B cell (primary cell): ENCODE measurements at regions not wholly inside any gene's neighbourhood (a gene's known extent, or its start where the extent isn't known, plus 50 kb on each side); places are given as distances from the start of the nearest gene placed in this dataset.

Experiments
- ATAC-seq: fragments of 200-7000 bp; cut with Tn5 transposase; one replicate; pipeline ENCODE4 v1.10.0; 2021; ENCODE audit warnings: low read depth, mild to moderate bottlenecking, moderate number of reproducible peaks, moderate library complexity
- CTCF ChIA-PET: fragments of 350-600 bp; sonication (Branson Sonifier 250); formaldehyde crosslinking; loops from one replicate; lab custom pipeline; 2021; ENCODE audit warnings: antibody characterized with exemption, inconsistent platforms; lab: Charles Lee
- POLR2A ChIA-PET: fragments of 350-600 bp; sonication (Branson Sonifier 250); formaldehyde crosslinking; loops from one replicate; lab custom pipeline; 2021; ENCODE audit warnings: antibody characterized with exemption; lab: Charles Lee
- DNase-seq: peaks from one replicate; pipeline ENCODE4 v3.0.0; 2013
- H2AFZ ChIP-seq: 2 replicates; pipeline ENCODE4 v1.6.1; 2012; ENCODE audit warnings: mild to moderate bottlenecking, low read depth, low read length; ENCODE audit not compliant: insufficient read depth, poor library complexity, severe bottlenecking
- H3K27ac ChIP-seq, 2 donors: 1 replicate in 1 of 2; 2 replicates in 1 of 2; pipeline ENCODE4 v1.5.1; 2012 to 2013; ENCODE audit warnings: low read length in 2 of 2, mild to moderate bottlenecking in 2 of 2, moderate library complexity in 1 of 2
- H3K27me3 ChIP-seq, 4 experiments: fragments of 200-600 bp in 1 of 4; sonication (generic) in 1 of 4; replicated peaks in 1 of 4; 1 replicate in 2 of 4; 2 replicates in 2 of 4; pipeline versions ENCODE4 v1.6.1 to v1.7.0; 2013 to 2016; ENCODE audit warnings: low read length in 3 of 4, mild to moderate bottlenecking in 2 of 4, mixed read lengths in 1 of 4, moderate library complexity in 1 of 4; ENCODE audit not compliant: insufficient read depth in 4 of 4, control insufficient read depth in 3 of 4; ENCODE audit errors: control extremely low read depth in 1 of 4
- H3K36me3 ChIP-seq, 2 experiments: replicated peaks in 1 of 2; 1 replicate in 1 of 2; 2 replicates in 1 of 2; pipeline versions ENCODE4 v1.6.1 to v1.7.1; 2013; ENCODE audit warnings: low read length in 1 of 2; ENCODE audit not compliant: insufficient read depth in 2 of 2, control insufficient read depth in 1 of 2; ENCODE audit errors: control extremely low read depth in 1 of 2, extremely low read depth in 1 of 2
- H3K4me1 ChIP-seq, 2 donors: fragments of 200-600 bp in 1 of 2; sonication (generic) in 1 of 2; 1 replicate in 1 of 2; 2 replicates in 1 of 2; pipeline versions ENCODE4 v1.5.1 to v1.6.1; 2013 to 2017; ENCODE audit warnings: low read length in 2 of 2; ENCODE audit not compliant: control insufficient read depth in 2 of 2, insufficient read depth in 2 of 2
- H3K4me2 ChIP-seq: replicated peaks from 2 replicates; pipeline ENCODE3; 2012; ENCODE audit warnings: mild to moderate bottlenecking, low read depth, low read length; ENCODE audit not compliant: poor library complexity, severe bottlenecking
- H3K4me3 ChIP-seq, 5 experiments: fragments of 200-600 bp in 1 of 5; sonication (generic) in 1 of 5; 1 replicate in 3 of 5; 2 replicates in 2 of 5; pipeline versions ENCODE4 v1.5.1 to v1.7.0; 2011 to 2016; ENCODE audit warnings: low read length in 4 of 5, mild to moderate bottlenecking in 4 of 5, low read depth in 2 of 5, control low read depth in 1 of 5, moderate library complexity in 1 of 5; ENCODE audit not compliant: insufficient read depth in 1 of 5; ENCODE audit errors: control extremely low read depth in 1 of 5, extremely low read depth in 1 of 5
- H3K79me2 ChIP-seq: fragments of 200-600 bp; sonication (generic); one replicate; pipeline ENCODE4 v1.6.0; 2016; ENCODE audit warnings: low read length; ENCODE audit not compliant: control insufficient read depth, insufficient read depth
- H3K9ac ChIP-seq: fragments of 200-600 bp; sonication (generic); 2 replicates; pipeline ENCODE4 v1.6.1; 2017; ENCODE audit warnings: mild to moderate bottlenecking, low read length, moderate library complexity
- H3K9me3 ChIP-seq, 3 donors: one replicate each; pipeline versions ENCODE4 v1.6.1 to v1.7.1; 2013; ENCODE audit warnings: low read length in 2 of 3; ENCODE audit not compliant: control insufficient read depth in 2 of 3, insufficient read depth in 1 of 3; ENCODE audit errors: control extremely low read depth in 1 of 3
- H4K20me1 ChIP-seq: 2 replicates; pipeline ENCODE4 v1.6.0; 2012; ENCODE audit warnings: mild to moderate bottlenecking, low read length; ENCODE audit not compliant: insufficient read depth, control insufficient read depth, poor library complexity, severe bottlenecking
- H3K27ac Mint-ChIP-seq: one replicate; pipeline ENCODE4 v1.8.0; 2021; ENCODE audit warnings: mixed read lengths
- H3K27me3 Mint-ChIP-seq: one replicate; pipeline ENCODE4 v1.8.0; 2021; ENCODE audit warnings: mixed read lengths
- H3K4me1 Mint-ChIP-seq: one replicate; pipeline ENCODE4 v1.8.0; 2021; ENCODE audit warnings: mixed read lengths
- H3K4me3 Mint-ChIP-seq: one replicate; pipeline ENCODE4 v1.8.0; 2021; ENCODE audit warnings: mixed read lengths
- H3K9me3 Mint-ChIP-seq: one replicate; pipeline ENCODE4 v1.8.0; 2022; ENCODE audit warnings: mixed read lengths; ENCODE audit not compliant: insufficient read depth
- EZH2 ChIP-seq: IDR thresholded peaks from 2 replicates; pipeline ENCODE4 v1.6.1; 2012; ENCODE audit warnings: borderline replicate concordance, low read depth, mild to moderate bottlenecking, moderate library complexity, low read length; ENCODE audit not compliant: insufficient read depth, poor library complexity, severe bottlenecking
- WGBS: methylation state at CpG from one replicate; pipeline ENCODE4 v1.1.5; 2013; ENCODE audit warnings: missing lambda C conversion rate; ENCODE audit not compliant: insufficient coverage; 5-methylcytosine and 5-hydroxymethylcytosine counted together
- intact Hi-C: fragments of 100-400 bp; cut with micrococcal nuclease; formaldehyde crosslinking; loops from one replicate; pipeline ENCODE4 v1.10.0; 2022
- TF ChIP-seq, protein P1 (sequence below): fragments of 200-600 bp; IDR thresholded peaks from one replicate; pipeline ENCODE4 v1.8.0; 2022; ENCODE audit warnings: antibody characterized with exemption, mild to moderate bottlenecking

DNA sequence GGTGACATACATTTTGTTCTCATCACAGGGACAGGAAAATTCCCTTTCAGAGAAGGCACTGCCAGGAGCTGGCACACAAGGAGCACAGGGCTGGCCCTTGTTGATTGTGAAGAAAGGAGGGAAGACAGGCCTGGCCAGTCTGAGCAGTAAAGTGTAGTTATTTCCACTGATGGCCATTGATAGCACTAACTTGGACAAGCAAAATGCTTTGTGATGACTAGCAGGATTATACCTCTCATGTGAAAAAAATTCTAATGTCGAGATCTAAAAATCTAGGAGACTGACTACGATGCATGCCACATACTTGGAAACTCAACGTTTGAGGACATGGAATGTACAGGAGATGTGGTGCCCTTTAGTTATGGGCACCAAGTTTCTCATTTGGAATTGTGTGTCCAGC, 54.3 kb upstream of the ST8SIA2 start:
- intact Hi-C loops: no loop called here
- no peaks in the 10 kb centered on the region for H4K20me1 ChIP-seq
- Mint-ChIP-seq H3K27me3 (peaks cover 7% of the 10 kb centered on the region), H3K4me1 (no peaks in the 10 kb centered on the region), H3K4me3 (no peak overlapping the region), H3K27ac (no peak overlapping the region), H3K9me3 (no peaks in the 10 kb centered on the region)
- H3K4me2 ChIP-seq: no peak overlapping the region
- no peaks in the 10 kb centered on the region for H3K27me3 ChIP-seq
- H3K9me3 ChIP-seq: no peaks in the 10 kb centered on the region
- ATAC-seq: no peak
- ChIA-PET CTCF (no interaction called here), POLR2A (no interaction called here)
- no peaks in the 10 kb centered on the region for H3K79me2 ChIP-seq
- H3K9ac ChIP-seq: no peak overlapping the region
- no peak overlapping the region for H3K4me3 ChIP-seq
- no peak for TF ChIP-seq EZH2
- TF ChIP-seq, protein P1, sequence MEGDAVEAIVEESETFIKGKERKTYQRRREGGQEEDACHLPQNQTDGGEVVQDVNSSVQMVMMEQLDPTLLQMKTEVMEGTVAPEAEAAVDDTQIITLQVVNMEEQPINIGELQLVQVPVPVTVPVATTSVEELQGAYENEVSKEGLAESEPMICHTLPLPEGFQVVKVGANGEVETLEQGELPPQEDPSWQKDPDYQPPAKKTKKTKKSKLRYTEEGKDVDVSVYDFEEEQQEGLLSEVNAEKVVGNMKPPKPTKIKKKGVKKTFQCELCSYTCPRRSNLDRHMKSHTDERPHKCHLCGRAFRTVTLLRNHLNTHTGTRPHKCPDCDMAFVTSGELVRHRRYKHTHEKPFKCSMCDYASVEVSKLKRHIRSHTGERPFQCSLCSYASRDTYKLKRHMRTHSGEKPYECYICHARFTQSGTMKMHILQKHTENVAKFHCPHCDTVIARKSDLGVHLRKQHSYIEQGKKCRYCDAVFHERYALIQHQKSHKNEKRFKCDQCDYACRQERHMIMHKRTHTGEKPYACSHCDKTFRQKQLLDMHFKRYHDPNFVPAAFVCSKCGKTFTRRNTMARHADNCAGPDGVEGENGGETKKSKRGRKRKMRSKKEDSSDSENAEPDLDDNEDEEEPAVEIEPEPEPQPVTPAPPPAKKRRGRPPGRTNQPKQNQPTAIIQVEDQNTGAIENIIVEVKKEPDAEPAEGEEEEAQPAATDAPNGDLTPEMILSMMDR: no peak
- no peaks in the 10 kb centered on the region for H3K4me1 ChIP-seq
- no peaks in the 10 kb centered on the region for H3K36me3 ChIP-seq
- H3K27ac ChIP-seq: no peak overlapping the region
- no peak overlapping the region for H2AFZ ChIP-seq
- DNase-seq: no peak
- WGBS: 78% methylated on average over 3 of the region's 3 CpGs
